Panc1 (cell line): ENCODE measurements at regions not wholly inside any gene's neighbourhood (a gene's known extent, or its start where the extent isn't known, plus 50 kb on each side); places are given as distances from the start of the nearest gene placed in this dataset.

Source experiments
- ATAC-seq: fragments of 200-7000 bp; cut with Tn5 transposase; 2 replicates; pipeline ENCODE4 v1.9.1; 2020; ENCODE audit warnings: mild to moderate bottlenecking, moderate library complexity
- BruUV-seq: library from RNA; stranded (reverse); fragments of 400-500 nt; replicated peaks from 2 replicates; lab custom pipeline; 2021; lab: Mats Ljungman, UMichigan
- CTCF ChIA-PET: fragments of 300-600 bp; sonication (Branson Sonifier 250); formaldehyde crosslinking; loops from one replicate; lab custom pipeline; 2022; ENCODE audit warnings: antibody characterized with exemption; lab: Charles Lee
- POLR2A ChIA-PET: fragments of 300-600 bp; sonication (Branson Sonifier 250); formaldehyde crosslinking; loops from one replicate; lab custom pipeline; 2022; ENCODE audit warnings: antibody characterized with exemption; lab: Charles Lee
- DNase-seq: peaks from one replicate; pipeline ENCODE4 v3.0.0-alpha.2; 2010; ENCODE audit warnings: low read depth, low spot score
- H3K27ac ChIP-seq: 2 replicates; pipeline ENCODE4 v1.5.1; 2011; ENCODE audit warnings: mild to moderate bottlenecking, low read length, inconsistent platforms
- H3K27me3 ChIP-seq: fragments of 200-500 bp; sonication (Bioruptor generic); 2 replicates; pipeline ENCODE4 v1.6.0; 2014; ENCODE audit warnings: low read length, inconsistent platforms; ENCODE audit not compliant: control insufficient read depth, insufficient read depth
- H3K36me3 ChIP-seq: fragments of 200-500 bp; sonication (Bioruptor generic); 2 replicates; pipeline ENCODE4 v1.5.1; 2014; ENCODE audit warnings: inconsistent platforms, mild to moderate bottlenecking, low read length, moderate library complexity; ENCODE audit not compliant: control insufficient read depth, insufficient read depth
- H3K4me1 ChIP-seq: 2 replicates; pipeline ENCODE4 v1.5.1; 2011; ENCODE audit warnings: inconsistent platforms, mild to moderate bottlenecking, low read length, moderate library complexity; ENCODE audit not compliant: control insufficient read depth, insufficient read depth
- H3K4me3 ChIP-seq, 2 experiments: 2 replicates each; pipeline ENCODE4 v1.5.1; 2011 to 2012; ENCODE audit warnings: low read depth in 2 of 2, low read length in 2 of 2, mild to moderate bottlenecking in 2 of 2, inconsistent platforms in 1 of 2, moderate library complexity in 1 of 2
- H3K9me3 ChIP-seq: fragments of 200-500 bp; sonication (Bioruptor generic); 2 replicates; pipeline ENCODE4 v1.5.1; 2014; ENCODE audit warnings: low read depth, mild to moderate bottlenecking, inconsistent platforms, low read length, moderate library complexity; ENCODE audit not compliant: control insufficient read depth, insufficient read depth
- POLR2AphosphoS5 ChIP-seq: IDR thresholded peaks from 2 replicates; pipeline ENCODE4 v1.6.1; 2012; ENCODE audit warnings: mild to moderate bottlenecking, low read depth, low read length, moderate library complexity
- SIN3A ChIP-seq: IDR thresholded peaks from 2 replicates; pipeline ENCODE4 v1.6.1; 2012; ENCODE audit warnings: low read depth, mild to moderate bottlenecking, low read length, moderate library complexity, borderline replicate concordance; ENCODE audit not compliant: insufficient read depth
- TCF7L2 ChIP-seq: IDR thresholded peaks from 2 replicates; pipeline ENCODE4 v1.6.1; 2011; ENCODE audit warnings: mild to moderate bottlenecking, low read depth, low read length, inconsistent platforms
- in situ Hi-C: cut with HindIII; loops from 2 replicates; pipeline ENCODE4 v1.10.0; 2016; ENCODE audit warnings: low sequenced_read_pairs, low pct_unique_long_range_greater_than_20kb
- intact Hi-C: fragments of 100-400 bp; cut with micrococcal nuclease; formaldehyde crosslinking; loops from one replicate; pipeline ENCODE4 v1.10.0; 2022; ENCODE audit not compliant: unreplicated experiment
- TF ChIP-seq, protein P1 (sequence below): fragments of 450-650 bp; IDR thresholded peaks from 2 replicates; pipeline ENCODE4 v1.5.1; 2017; ENCODE audit warnings: mild to moderate bottlenecking
- TF ChIP-seq, protein P2 (sequence below), 2 experiments: IDR thresholded peaks; 2 replicates each; pipeline ENCODE4 v1.6.1; 2011 to 2012; ENCODE audit warnings: low read depth in 2 of 2, control low read depth in 1 of 2, low read length in 1 of 2, mild to moderate bottlenecking in 1 of 2, moderate library complexity in 1 of 2; ENCODE audit not compliant: insufficient read depth in 1 of 2

DNA sequence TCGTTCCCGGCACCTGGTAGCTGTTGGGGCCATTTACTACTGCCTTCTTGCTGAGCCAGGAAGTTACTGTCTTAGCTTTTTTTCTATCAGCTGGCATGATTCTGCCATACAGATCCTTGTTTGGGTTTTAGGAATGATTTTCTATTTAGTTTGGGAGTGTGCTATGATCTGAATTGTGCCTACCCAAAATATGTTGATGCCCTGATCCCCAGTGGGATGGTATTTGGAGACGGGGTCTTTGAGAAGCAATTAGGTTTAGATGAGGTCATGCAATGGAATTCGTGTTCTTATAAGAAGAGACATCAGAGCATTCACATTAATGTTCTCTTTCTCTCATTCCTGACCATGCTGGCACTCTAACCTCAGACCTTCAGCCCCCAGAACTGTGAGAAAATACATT is 59.4 kb upstream of the HS3ST2 start:
- ChIA-PET CTCF (no interaction called here), POLR2A (no interaction called here)
- H3K27me3 ChIP-seq, result peaks cover 6% of the 10 kb centered on the region; the same call in 1 of the 2 replicates
- TF ChIP-seq, protein P1, sequence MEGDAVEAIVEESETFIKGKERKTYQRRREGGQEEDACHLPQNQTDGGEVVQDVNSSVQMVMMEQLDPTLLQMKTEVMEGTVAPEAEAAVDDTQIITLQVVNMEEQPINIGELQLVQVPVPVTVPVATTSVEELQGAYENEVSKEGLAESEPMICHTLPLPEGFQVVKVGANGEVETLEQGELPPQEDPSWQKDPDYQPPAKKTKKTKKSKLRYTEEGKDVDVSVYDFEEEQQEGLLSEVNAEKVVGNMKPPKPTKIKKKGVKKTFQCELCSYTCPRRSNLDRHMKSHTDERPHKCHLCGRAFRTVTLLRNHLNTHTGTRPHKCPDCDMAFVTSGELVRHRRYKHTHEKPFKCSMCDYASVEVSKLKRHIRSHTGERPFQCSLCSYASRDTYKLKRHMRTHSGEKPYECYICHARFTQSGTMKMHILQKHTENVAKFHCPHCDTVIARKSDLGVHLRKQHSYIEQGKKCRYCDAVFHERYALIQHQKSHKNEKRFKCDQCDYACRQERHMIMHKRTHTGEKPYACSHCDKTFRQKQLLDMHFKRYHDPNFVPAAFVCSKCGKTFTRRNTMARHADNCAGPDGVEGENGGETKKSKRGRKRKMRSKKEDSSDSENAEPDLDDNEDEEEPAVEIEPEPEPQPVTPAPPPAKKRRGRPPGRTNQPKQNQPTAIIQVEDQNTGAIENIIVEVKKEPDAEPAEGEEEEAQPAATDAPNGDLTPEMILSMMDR, result no peak
- no peak for TF ChIP-seq SIN3A
- H3K27ac ChIP-seq, result no peak overlapping the region
- H3K4me3 ChIP-seq, result no peak overlapping the region
- DNase-seq (no peak), ATAC-seq (no peak)
- no peaks in the 10 kb centered on the region for H3K36me3 ChIP-seq
- H3K9me3 ChIP-seq, result no peaks in the 10 kb centered on the region
- no TSS peak for BruUV-seq
- in situ Hi-C loops, result no loop called here
- intact Hi-C loops, result no loop called here
- H3K4me1 ChIP-seq, result no peaks in the 10 kb centered on the region

DNA sequence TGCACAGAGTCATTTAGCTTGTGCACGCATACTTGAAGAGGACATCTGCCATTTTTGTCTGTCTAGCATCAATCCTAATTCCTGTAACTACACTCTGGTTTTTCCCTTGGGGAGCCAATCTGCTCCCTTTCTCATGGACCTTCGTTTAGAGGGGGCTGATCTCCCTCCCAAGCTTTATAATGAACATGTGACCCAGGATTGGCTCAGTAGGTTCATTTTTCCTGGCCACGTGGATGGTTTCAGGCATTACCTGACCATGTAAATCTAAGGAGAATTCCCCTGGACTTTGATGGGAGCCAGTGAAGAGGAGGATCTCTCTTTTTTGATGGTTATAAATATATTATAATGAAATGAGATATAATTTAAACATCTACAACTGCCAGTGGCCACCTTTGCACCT is 56.8 kb upstream of the HS3ST2 start:
- BruUV-seq, result no TSS peak
- intact Hi-C loops, result no loop called here

More for the DNA sequence above, 56.8 kb upstream of the HS3ST2 start:
- CTCF ChIA-PET, result no interaction called here
- Histone ChIP-seq H3K36me3 (no peaks in the 10 kb centered on the region), H3K27ac (no peak overlapping the region), H3K4me1 (no peaks in the 10 kb centered on the region), H3K9me3 (no peaks in the 10 kb centered on the region), H3K4me3 (no peak overlapping the region), H3K27me3 (peaks cover 5% of the 10 kb centered on the region; the same call in 1 of the 2 replicates)
- DNase-seq, result no peak
- in situ Hi-C loops, result no loop called here
- ATAC-seq, result no peak
- POLR2A ChIA-PET, result no interaction called here
- TF ChIP-seq, protein P2, sequence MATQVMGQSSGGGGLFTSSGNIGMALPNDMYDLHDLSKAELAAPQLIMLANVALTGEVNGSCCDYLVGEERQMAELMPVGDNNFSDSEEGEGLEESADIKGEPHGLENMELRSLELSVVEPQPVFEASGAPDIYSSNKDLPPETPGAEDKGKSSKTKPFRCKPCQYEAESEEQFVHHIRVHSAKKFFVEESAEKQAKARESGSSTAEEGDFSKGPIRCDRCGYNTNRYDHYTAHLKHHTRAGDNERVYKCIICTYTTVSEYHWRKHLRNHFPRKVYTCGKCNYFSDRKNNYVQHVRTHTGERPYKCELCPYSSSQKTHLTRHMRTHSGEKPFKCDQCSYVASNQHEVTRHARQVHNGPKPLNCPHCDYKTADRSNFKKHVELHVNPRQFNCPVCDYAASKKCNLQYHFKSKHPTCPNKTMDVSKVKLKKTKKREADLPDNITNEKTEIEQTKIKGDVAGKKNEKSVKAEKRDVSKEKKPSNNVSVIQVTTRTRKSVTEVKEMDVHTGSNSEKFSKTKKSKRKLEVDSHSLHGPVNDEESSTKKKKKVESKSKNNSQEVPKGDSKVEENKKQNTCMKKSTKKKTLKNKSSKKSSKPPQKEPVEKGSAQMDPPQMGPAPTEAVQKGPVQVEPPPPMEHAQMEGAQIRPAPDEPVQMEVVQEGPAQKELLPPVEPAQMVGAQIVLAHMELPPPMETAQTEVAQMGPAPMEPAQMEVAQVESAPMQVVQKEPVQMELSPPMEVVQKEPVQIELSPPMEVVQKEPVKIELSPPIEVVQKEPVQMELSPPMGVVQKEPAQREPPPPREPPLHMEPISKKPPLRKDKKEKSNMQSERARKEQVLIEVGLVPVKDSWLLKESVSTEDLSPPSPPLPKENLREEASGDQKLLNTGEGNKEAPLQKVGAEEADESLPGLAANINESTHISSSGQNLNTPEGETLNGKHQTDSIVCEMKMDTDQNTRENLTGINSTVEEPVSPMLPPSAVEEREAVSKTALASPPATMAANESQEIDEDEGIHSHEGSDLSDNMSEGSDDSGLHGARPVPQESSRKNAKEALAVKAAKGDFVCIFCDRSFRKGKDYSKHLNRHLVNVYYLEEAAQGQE (IDR thresholded peaks at IDR 0.05; ENCODE audit: insufficient read depth in 1 of 2, low read depth in 2 of 2, low read length in 1 of 2), result no peak
- TF ChIP-seq POLR2AphosphoS5 (no peak), TCF7L2 (no peak), SIN3A (no peak)
- TF ChIP-seq, protein P1, result no peak
